Ishikawa (cell line): ENCODE measurements at regions not wholly inside any gene's neighbourhood (a gene's known extent, or its start where the extent isn't known, plus 50 kb on each side); places are given as distances from the start of the nearest gene placed in this dataset.

ENCODE experiments used
- CEBPB ChIP-seq: IDR thresholded peaks from 2 replicates; pipeline ENCODE4 v1.6.1; 2012
- CREB1 ChIP-seq: IDR thresholded peaks from 2 replicates; pipeline ENCODE4 v1.6.1; 2012; ENCODE audit warnings: low read depth
- EGR1 ChIP-seq: IDR thresholded peaks from 2 replicates; pipeline ENCODE4 v1.6.1; 2012
- EP300 ChIP-seq: IDR thresholded peaks from 2 replicates; pipeline ENCODE4 v1.6.1; 2012; ENCODE audit warnings: borderline replicate concordance
- FOXM1 ChIP-seq: IDR thresholded peaks from 2 replicates; pipeline ENCODE4 v1.6.1; 2012; ENCODE audit warnings: low read depth, borderline replicate concordance
- MAX ChIP-seq: IDR thresholded peaks from 2 replicates; pipeline ENCODE4 v1.6.1; 2012
- NFIC ChIP-seq: IDR thresholded peaks from 2 replicates; pipeline ENCODE4 v1.6.1; 2012
- RAD21 ChIP-seq: IDR thresholded peaks from 2 replicates; pipeline ENCODE4 v1.6.1; 2012; ENCODE audit warnings: low read depth
- TAF1 ChIP-seq: IDR thresholded peaks from 2 replicates; pipeline ENCODE4 v1.6.1; 2012; ENCODE audit warnings: low read depth, mild to moderate bottlenecking
- TCF12 ChIP-seq: IDR thresholded peaks from 2 replicates; pipeline ENCODE4 v1.6.1; 2012; ENCODE audit warnings: low read depth
- TEAD4 ChIP-seq: IDR thresholded peaks from 2 replicates; pipeline ENCODE4 v1.6.1; 2012
- USF1 ChIP-seq: IDR thresholded peaks from 2 replicates; pipeline ENCODE4 v1.6.1; 2012
- YY1 ChIP-seq: IDR thresholded peaks from 2 replicates; pipeline ENCODE4 v1.6.1; 2012; ENCODE audit warnings: low read depth
- ZBTB7A ChIP-seq: IDR thresholded peaks from 2 replicates; pipeline ENCODE4 v1.6.1; 2012; ENCODE audit warnings: low read depth
- TF ChIP-seq, protein P1 (sequence below): IDR thresholded peaks from 2 replicates; pipeline ENCODE4 v1.6.1; 2012; ENCODE audit warnings: low read depth, mild to moderate bottlenecking

DNA sequence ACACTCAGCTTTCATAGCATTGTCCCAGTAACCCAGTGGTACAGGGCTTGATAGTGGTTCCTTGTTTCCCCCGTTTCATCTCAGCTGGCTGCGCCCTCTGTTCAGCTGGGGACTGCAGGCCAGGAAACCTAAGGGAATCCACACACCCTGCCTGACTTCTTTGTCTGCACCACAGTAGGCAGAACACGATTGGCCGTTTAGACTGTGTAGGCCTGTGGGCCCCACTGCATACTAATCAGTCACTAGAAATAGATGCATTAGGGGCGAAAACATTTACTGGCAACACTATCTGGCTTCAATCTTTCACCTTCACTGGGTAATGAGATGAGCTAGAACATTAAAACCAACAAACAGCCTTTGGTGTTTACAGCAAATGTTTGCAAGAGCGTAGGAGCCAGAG lies 512.7 kb upstream of the BRINP1 start:
- TF ChIP-seq CREB1: no peak
- no peak for TF ChIP-seq CEBPB
- TF ChIP-seq ZBTB7A: no peak
- no peak for TF ChIP-seq TCF12
- no peak for TF ChIP-seq TEAD4
- TF ChIP-seq NFIC: no peak
- TF ChIP-seq EGR1: no peak
- no peak for TF ChIP-seq FOXM1
- TF ChIP-seq, protein P1, sequence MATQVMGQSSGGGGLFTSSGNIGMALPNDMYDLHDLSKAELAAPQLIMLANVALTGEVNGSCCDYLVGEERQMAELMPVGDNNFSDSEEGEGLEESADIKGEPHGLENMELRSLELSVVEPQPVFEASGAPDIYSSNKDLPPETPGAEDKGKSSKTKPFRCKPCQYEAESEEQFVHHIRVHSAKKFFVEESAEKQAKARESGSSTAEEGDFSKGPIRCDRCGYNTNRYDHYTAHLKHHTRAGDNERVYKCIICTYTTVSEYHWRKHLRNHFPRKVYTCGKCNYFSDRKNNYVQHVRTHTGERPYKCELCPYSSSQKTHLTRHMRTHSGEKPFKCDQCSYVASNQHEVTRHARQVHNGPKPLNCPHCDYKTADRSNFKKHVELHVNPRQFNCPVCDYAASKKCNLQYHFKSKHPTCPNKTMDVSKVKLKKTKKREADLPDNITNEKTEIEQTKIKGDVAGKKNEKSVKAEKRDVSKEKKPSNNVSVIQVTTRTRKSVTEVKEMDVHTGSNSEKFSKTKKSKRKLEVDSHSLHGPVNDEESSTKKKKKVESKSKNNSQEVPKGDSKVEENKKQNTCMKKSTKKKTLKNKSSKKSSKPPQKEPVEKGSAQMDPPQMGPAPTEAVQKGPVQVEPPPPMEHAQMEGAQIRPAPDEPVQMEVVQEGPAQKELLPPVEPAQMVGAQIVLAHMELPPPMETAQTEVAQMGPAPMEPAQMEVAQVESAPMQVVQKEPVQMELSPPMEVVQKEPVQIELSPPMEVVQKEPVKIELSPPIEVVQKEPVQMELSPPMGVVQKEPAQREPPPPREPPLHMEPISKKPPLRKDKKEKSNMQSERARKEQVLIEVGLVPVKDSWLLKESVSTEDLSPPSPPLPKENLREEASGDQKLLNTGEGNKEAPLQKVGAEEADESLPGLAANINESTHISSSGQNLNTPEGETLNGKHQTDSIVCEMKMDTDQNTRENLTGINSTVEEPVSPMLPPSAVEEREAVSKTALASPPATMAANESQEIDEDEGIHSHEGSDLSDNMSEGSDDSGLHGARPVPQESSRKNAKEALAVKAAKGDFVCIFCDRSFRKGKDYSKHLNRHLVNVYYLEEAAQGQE: no peak
- no peak for TF ChIP-seq USF1

- TF ChIP-seq, protein P1: no peak
- TF ChIP-seq USF1 (no peak), MAX (no peak), EGR1 (no peak), RAD21 (no peak), EP300 (no peak), NFIC (no peak), ZBTB7A (no peak), CREB1 (no peak), YY1 (no peak), TEAD4 (no peak), FOXM1 (no peak), TCF12 (no peak), TAF1 (no peak), CEBPB (no peak)
Observed at GRCh38 chr9:119880361-119880760, 511.1 kb upstream of the BRINP1 start.

DNA sequence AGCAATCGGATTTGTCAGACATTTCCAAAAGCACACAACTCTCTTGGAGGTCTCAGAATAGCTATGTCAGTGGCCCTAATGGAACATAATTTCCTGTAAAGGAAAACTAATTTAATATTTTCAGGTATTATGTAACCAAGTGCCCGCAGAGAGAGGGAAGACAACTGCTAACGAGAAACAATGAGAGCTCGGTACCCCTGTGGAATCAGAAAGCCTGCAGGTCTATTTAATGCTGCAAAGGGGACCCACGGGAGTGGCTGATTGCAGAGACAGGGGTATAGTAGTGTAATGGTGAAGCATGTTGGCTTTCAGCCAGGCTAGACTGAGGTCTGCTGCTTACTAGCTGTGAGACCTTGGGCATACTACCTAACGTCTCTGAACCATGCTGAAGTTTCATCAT lies 508.1 kb upstream of the BRINP1 start:
- TF ChIP-seq TEAD4: no peak
- TF ChIP-seq EGR1: no peak
- TF ChIP-seq USF1: no peak
- TF ChIP-seq MAX: no peak
- no peak for TF ChIP-seq CREB1
- no peak for TF ChIP-seq FOXM1
- TF ChIP-seq CEBPB: no peak
- TF ChIP-seq EP300: no peak
- TF ChIP-seq TAF1: no peak
- TF ChIP-seq RAD21: no peak
- no peak for TF ChIP-seq ZBTB7A
- TF ChIP-seq, protein P1: no peak
- no peak for TF ChIP-seq YY1
- TF ChIP-seq TCF12: no peak
- no peak for TF ChIP-seq NFIC

GRCh38 chr9:119873877-119874276 lies 504.6 kb upstream of the BRINP1 start:
- no peak for TF ChIP-seq TEAD4
- no peak for TF ChIP-seq TCF12
- TF ChIP-seq RAD21: no peak
- TF ChIP-seq TAF1: no peak

- TF ChIP-seq USF1 (no peak), YY1 (no peak), ZBTB7A (no peak), TEAD4 (no peak)
Observed at GRCh38 chr9:119868694-119869093, 499.5 kb upstream of the BRINP1 start.
